Keratinocyte (primary cell): ENCODE measurements at regions not wholly inside any gene's neighbourhood (a gene's known extent, or its start where the extent isn't known, plus 50 kb on each side); places are given as distances from the start of the nearest gene placed in this dataset.

Experiments used
- DNase-seq: peaks from one replicate; pipeline ENCODE4 v3.0.0-alpha.2; 2011; ENCODE audit warnings: low read depth, missing footprints, low spot score
- FAIRE-seq: peaks from 2 replicates; lab custom pipeline; 2011; peaks lifted over from hg19 to GRCh38; lab: Jason Lieb, UNC
- H2AFZ ChIP-seq: 2 replicates; pipeline ENCODE4 v1.6.0; 2012; ENCODE audit warnings: low read length, control low read depth, inconsistent platforms; ENCODE audit not compliant: control insufficient read depth
- H3K27ac ChIP-seq: 2 replicates; pipeline ENCODE4 v1.5.1; 2011; ENCODE audit warnings: low read length; ENCODE audit not compliant: control insufficient read depth, insufficient read depth
- H3K27me3 ChIP-seq: 3 replicates; pipeline ENCODE4 v1.6.0; 2011; ENCODE audit warnings: low read length; ENCODE audit not compliant: control insufficient read depth, insufficient read depth; ENCODE audit errors: extremely low read depth
- H3K36me3 ChIP-seq, 2 experiments: 2 replicates in 1 of 2; 3 replicates in 1 of 2; pipeline ENCODE4 v1.5.1; 2011; ENCODE audit warnings: low read length in 2 of 2, mild to moderate bottlenecking in 1 of 2; ENCODE audit not compliant: control insufficient read depth in 2 of 2, insufficient read depth in 2 of 2; ENCODE audit errors: extremely low read depth in 1 of 2
- H3K4me1 ChIP-seq: 3 replicates; pipeline ENCODE4 v1.5.1; 2011; ENCODE audit warnings: low read length; ENCODE audit not compliant: control insufficient read depth, insufficient read depth; ENCODE audit errors: extremely low read depth
- H3K4me2 ChIP-seq: 3 replicates; pipeline ENCODE4 v1.6.0; 2011; ENCODE audit warnings: low read depth, low read length; ENCODE audit not compliant: control insufficient read depth, insufficient read depth; ENCODE audit errors: extremely low read depth
- H3K4me3 ChIP-seq, 3 experiments: fragments of 200-600 bp in 1 of 3; sonication (generic) in 1 of 3; 2 replicates in 2 of 3; 3 replicates in 1 of 3; pipeline ENCODE4 v1.5.1; 2011 to 2016; ENCODE audit warnings: low read length in 3 of 3, mild to moderate bottlenecking in 3 of 3, control low read depth in 2 of 3, inconsistent platforms in 1 of 3, low read depth in 1 of 3, mixed read lengths in 1 of 3, mixed run types in 1 of 3, moderate library complexity in 1 of 3; ENCODE audit not compliant: control insufficient read depth in 2 of 3, insufficient read depth in 2 of 3; ENCODE audit errors: extremely low read depth in 1 of 3
- H3K79me2 ChIP-seq: 2 replicates; pipeline ENCODE4 v1.6.0; 2012; ENCODE audit warnings: low read length; ENCODE audit not compliant: control insufficient read depth, insufficient read depth
- H3K9ac ChIP-seq: 3 replicates; pipeline ENCODE4 v1.6.0; 2011; ENCODE audit warnings: low read length; ENCODE audit not compliant: control insufficient read depth, insufficient read depth; ENCODE audit errors: extremely low read depth
- H3K9me1 ChIP-seq: 3 replicates; pipeline ENCODE4 v1.6.0; 2011; ENCODE audit warnings: low read length; ENCODE audit not compliant: control insufficient read depth, insufficient read depth; ENCODE audit errors: extremely low read depth
- H3K9me3 ChIP-seq: 2 replicates; pipeline ENCODE4 v1.5.1; 2012; ENCODE audit warnings: low read depth, low read length; ENCODE audit not compliant: control insufficient read depth
- H4K20me1 ChIP-seq: 3 replicates; pipeline ENCODE4 v1.6.0; 2011; ENCODE audit warnings: low read length; ENCODE audit not compliant: control insufficient read depth, insufficient read depth; ENCODE audit errors: extremely low read depth
- EZH2 ChIP-seq: IDR thresholded peaks from one replicate; pipeline ENCODE4 v1.6.1; 2012; ENCODE audit warnings: inconsistent platforms, mild to moderate bottlenecking, low read length, moderate library complexity
- dilution Hi-C: fragments of 300-500 bp; cut with MboI; formaldehyde crosslinking; loops from one replicate; pipeline ENCODE4 v1.7.0; 2020; ENCODE audit warnings: low sequenced_read_pairs; ENCODE audit not compliant: extremely low pct_ligation_motif_present
- TF ChIP-seq, protein P1 (sequence below), 3 experiments: IDR thresholded peaks in 1 of 3; conservative IDR thresholded peaks in 1 of 3; optimal IDR thresholded peaks in 1 of 3; 2 replicates in 2 of 3; 3 replicates in 1 of 3; pipeline versions ENCODE3 to v1.5.1; 2011; ENCODE audit warnings: low read length in 3 of 3, mild to moderate bottlenecking in 3 of 3, moderate library complexity in 2 of 3, control low read depth in 1 of 3, inconsistent platforms in 1 of 3; ENCODE audit not compliant: insufficient read depth in 2 of 3; ENCODE audit errors: extremely low read depth in 1 of 3

DNA sequence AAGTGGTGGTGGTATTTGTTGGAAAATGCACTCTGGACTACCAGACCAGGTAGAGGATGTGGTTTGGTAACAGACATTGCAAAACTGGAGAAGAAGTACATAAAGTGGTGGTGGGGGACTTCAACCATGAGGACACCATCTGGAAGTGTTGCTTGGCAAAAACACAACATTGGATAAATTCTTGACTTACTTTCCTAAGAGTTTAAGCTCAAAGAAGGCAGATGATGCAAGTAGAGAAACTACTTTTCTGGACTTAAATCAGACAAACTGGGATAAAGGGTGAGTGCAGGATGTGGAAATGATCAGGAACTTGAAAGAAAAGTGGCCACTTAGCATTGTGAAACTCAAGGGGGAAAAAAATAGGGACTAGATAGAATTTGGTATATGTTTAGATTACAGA lies 487.4 kb downstream of the ZEB2 start:
- no peaks in the 10 kb centered on the region for H3K36me3 ChIP-seq
- DNase-seq (no peak), FAIRE-seq (no peak)
- no peak overlapping the region for H2AFZ ChIP-seq
- H3K4me2 ChIP-seq: no peak overlapping the region
- dilution Hi-C loops: no loop called here
- no peaks in the 10 kb centered on the region for H3K79me2 ChIP-seq
- H3K4me1 ChIP-seq: no peaks in the 10 kb centered on the region
- no peaks in the 10 kb centered on the region for H3K9me3 ChIP-seq
- H3K27me3 ChIP-seq: no peaks in the 10 kb centered on the region
- no peak overlapping the region for H3K4me3 ChIP-seq
- H3K27ac ChIP-seq: no peak overlapping the region
- no peaks in the 10 kb centered on the region for H4K20me1 ChIP-seq
- H3K9ac ChIP-seq: no peak overlapping the region
- no peaks in the 10 kb centered on the region for H3K9me1 ChIP-seq
- TF ChIP-seq EZH2: no peak
- TF ChIP-seq, protein P1, sequence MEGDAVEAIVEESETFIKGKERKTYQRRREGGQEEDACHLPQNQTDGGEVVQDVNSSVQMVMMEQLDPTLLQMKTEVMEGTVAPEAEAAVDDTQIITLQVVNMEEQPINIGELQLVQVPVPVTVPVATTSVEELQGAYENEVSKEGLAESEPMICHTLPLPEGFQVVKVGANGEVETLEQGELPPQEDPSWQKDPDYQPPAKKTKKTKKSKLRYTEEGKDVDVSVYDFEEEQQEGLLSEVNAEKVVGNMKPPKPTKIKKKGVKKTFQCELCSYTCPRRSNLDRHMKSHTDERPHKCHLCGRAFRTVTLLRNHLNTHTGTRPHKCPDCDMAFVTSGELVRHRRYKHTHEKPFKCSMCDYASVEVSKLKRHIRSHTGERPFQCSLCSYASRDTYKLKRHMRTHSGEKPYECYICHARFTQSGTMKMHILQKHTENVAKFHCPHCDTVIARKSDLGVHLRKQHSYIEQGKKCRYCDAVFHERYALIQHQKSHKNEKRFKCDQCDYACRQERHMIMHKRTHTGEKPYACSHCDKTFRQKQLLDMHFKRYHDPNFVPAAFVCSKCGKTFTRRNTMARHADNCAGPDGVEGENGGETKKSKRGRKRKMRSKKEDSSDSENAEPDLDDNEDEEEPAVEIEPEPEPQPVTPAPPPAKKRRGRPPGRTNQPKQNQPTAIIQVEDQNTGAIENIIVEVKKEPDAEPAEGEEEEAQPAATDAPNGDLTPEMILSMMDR (optimal IDR thresholded peaks at IDR 0.05 in 1 of 3, IDR thresholded peaks at IDR 0.05 in 1 of 3, conservative IDR thresholded peaks at IDR 0.05 in 1 of 3; ENCODE audit: extremely low read depth in 1 of 3, insufficient read depth in 2 of 3, low read length in 3 of 3): no peak

DNA sequence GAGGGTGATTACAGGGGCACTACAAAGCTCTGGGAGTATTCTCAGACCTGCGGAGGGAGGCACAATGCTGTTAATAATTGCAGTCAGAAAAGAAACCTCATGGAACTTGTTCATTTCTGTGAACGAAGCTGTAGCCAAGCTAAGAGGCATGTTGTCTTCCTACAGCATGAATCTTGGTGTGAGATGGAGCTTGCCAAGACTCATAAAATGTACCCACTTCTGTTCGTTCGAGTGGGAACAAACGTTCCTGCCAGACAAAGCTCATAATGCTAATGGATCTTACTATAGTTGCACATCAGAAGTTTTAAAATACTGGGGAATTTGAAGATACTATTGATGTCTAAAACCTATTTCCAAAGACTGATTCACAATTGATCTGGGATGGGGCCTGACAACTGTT lies 489.1 kb downstream of the ZEB2 start:
- H3K27ac ChIP-seq: no peak overlapping the region
- H3K4me3 ChIP-seq: no peak overlapping the region
- dilution Hi-C loops: no loop called here
- FAIRE-seq: no peak
- no peaks in the 10 kb centered on the region for H3K9me3 ChIP-seq
- no peaks in the 10 kb centered on the region for H3K27me3 ChIP-seq
- no peaks in the 10 kb centered on the region for H4K20me1 ChIP-seq
- no peak overlapping the region for H3K9ac ChIP-seq
- no peak overlapping the region for H2AFZ ChIP-seq
- H3K4me1 ChIP-seq: no peaks in the 10 kb centered on the region
- no peaks in the 10 kb centered on the region for H3K36me3 ChIP-seq
- no peaks in the 10 kb centered on the region for H3K9me1 ChIP-seq
- no peak for DNase-seq
- H3K79me2 ChIP-seq: no peaks in the 10 kb centered on the region
- TF ChIP-seq EZH2: no peak
- TF ChIP-seq, protein P1 (optimal IDR thresholded peaks at IDR 0.05 in 1 of 3, IDR thresholded peaks at IDR 0.05 in 1 of 3, conservative IDR thresholded peaks at IDR 0.05 in 1 of 3; ENCODE audit: extremely low read depth in 1 of 3, insufficient read depth in 2 of 3, low read length in 3 of 3): no peak
- H3K4me2 ChIP-seq: no peak overlapping the region
